VCaP (cell line): ENCODE measurements at regions not wholly inside any gene's neighbourhood (a gene's known extent, or its start where the extent isn't known, plus 50 kb on each side); places are given as distances from the start of the nearest gene placed in this dataset.

Experiments
- H3K27ac ChIP-seq: fragments of 450-650 bp; 2 replicates; pipeline ENCODE4 v1.5.1; 2017
- TF ChIP-seq, protein P1 (sequence below): fragments of 450-650 bp; conservative IDR thresholded peaks from 2 replicates; pipeline ENCODE4 v1.5.1; 2017; ENCODE audit warnings: mild to moderate bottlenecking, moderate library complexity

DNA sequence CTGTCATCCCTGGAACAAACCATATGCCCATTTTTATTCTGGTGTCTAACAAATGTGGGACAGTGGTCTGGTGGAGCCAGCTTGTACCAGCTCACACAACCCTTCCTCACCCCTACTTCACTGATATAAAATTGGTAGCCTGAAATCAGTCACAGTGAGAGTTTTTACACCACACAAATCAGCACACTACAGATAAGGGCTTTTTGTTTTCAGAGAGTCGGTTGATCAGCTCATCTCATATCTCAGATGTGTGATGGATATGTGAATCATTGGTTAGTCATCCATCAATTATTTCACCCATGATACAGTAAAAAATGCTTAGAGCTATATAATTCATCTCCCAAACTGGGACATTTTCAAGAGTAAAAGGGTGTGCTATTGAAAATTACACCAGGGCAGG, 529.2 kb downstream of the EBF1 start:
- no peak overlapping the region for H3K27ac ChIP-seq
- TF ChIP-seq, protein P1, sequence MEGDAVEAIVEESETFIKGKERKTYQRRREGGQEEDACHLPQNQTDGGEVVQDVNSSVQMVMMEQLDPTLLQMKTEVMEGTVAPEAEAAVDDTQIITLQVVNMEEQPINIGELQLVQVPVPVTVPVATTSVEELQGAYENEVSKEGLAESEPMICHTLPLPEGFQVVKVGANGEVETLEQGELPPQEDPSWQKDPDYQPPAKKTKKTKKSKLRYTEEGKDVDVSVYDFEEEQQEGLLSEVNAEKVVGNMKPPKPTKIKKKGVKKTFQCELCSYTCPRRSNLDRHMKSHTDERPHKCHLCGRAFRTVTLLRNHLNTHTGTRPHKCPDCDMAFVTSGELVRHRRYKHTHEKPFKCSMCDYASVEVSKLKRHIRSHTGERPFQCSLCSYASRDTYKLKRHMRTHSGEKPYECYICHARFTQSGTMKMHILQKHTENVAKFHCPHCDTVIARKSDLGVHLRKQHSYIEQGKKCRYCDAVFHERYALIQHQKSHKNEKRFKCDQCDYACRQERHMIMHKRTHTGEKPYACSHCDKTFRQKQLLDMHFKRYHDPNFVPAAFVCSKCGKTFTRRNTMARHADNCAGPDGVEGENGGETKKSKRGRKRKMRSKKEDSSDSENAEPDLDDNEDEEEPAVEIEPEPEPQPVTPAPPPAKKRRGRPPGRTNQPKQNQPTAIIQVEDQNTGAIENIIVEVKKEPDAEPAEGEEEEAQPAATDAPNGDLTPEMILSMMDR = no peak

DNA sequence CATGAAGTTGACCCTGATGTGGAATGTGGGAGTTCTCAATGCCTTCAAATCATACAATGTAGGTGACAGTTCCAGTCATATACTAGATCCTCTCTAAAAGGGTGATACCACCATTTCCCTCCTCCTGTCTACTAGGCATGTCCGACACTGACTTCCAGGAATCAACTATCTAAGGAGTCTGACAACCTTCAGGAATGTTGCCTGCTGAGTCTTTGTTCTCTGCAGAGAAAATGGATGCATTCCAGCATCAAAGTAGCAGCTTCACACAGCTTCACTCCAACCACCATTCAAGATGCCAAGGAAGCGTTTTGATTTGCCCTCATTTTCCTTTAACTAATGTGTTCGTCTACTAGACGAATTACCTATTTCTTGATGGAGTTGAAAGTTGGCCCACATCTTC, 530.2 kb downstream of the EBF1 start:
- TF ChIP-seq, protein P1 = no peak
- no peak overlapping the region for H3K27ac ChIP-seq

DNA sequence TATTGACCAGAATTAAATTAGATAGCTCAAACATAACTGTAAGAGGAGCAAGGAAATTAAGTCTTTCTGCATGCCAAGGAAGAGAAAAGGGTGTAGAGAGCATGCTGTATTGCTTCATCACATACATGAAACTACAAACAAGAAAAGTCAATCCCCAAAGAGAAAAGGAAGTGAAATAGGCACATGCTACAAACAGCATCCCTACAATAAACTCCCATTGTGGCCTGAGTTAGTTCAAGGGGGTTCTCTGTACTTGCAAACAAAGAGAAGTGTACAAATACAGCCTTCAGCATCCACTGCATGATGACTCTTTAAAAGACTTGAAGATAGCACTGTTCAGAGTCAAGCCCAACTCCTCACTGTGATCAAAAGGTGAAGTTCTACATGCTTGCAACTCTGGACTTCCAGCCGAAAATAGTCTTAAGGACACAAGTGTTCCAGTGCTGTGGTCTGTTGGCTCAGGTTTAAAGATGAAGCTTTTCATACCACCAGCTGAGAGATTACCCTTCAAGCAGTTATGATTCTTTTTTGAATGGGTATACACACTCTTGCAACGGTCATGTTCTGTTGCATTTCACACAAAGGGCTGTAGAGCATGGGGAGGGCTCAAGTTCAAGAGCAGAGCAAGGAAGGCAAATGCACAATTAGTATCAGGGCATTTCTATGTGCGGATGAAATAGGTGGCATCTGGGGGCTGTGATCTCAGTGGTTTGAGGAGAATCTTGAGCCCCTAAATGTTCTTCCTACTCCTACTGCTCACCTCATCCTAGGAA, 534.5 kb downstream of the EBF1 start:
- TF ChIP-seq, protein P1 = no peak
- no peak overlapping the region for H3K27ac ChIP-seq

DNA sequence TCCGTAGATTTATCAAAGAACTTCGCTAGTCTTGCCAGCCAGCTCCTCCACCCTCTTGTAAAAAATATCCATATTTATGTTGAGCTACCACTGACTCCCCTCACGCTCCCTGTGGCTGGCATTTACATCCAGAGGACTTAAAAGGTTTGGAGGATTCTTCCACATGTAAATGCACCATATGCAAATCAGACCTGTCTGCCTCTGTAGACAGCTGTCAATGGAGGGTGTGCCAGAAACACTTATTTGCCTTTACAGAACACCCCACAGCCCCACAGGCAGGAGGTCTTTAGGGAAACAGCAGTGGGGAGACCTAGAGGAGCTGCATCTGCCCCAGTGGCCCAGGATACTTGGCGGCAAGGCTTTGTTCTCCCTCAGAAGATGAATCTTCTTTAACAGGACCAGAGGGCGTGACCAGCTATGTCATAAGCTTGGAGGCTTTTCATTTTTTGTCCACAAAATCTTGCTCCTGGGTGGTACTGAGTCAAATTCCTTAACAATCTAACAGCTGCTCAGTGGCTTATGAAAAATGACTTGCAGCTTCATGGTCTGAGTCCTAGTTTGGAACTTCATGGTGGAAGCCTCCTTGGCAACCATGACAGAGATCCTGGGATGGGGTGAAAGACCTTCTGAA, 535.8 kb downstream of the EBF1 start:
- TF ChIP-seq, protein P1 = no peak
- no peak overlapping the region for H3K27ac ChIP-seq

DNA sequence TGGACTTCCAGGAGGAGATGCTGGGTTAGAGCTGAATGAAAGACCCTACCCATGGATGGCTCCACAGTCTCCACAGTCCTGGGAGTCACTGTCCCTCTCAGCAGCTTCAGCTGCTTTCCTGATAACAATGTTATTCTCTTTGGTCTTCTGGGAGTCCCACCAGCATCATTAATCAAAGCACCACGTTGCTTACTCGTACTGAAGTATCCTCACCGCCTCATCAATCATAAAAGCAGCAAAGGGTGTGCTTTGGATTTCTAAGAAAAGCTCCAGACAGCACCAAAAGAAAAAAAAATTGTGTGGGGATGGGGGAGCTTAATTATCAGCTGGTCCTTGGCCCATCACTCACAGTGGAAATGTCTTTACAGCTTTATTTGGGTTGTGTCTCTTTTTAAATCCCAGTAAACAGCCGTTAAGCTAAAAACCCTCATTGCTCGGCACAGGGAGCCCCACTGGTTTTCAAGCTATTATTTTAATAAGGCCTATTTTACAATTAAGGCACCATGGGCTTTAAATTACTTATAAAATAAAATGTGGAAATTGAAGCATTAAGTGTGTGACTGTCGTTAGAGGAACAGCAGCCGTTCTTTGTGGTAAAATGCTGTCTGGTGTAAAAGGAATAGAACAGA, 538.0 kb downstream of the EBF1 start:
- H3K27ac ChIP-seq = no peak overlapping the region
- TF ChIP-seq, protein P1 = no peak

DNA sequence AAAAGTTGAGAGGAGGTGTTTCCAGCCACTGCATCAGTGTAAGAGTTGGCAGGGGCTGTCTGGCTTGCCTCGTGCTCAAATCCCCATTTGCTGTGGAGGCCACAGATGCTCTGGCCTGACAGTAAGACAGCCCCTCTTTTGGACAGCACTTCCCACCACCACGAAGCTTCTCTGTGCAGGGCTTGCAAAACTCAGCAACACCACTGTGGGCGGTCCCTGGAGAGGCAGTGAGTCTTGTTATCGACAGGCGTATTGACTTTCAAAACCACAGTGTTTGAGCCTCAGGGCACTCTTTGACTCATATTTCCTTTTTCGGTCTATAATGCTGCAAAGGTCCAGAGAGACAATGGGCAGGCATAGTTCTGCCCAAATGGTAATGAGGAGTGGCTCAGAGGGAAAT, 539.5 kb downstream of the EBF1 start:
- H3K27ac ChIP-seq = no peak overlapping the region
- TF ChIP-seq, protein P1 = no peak

DNA sequence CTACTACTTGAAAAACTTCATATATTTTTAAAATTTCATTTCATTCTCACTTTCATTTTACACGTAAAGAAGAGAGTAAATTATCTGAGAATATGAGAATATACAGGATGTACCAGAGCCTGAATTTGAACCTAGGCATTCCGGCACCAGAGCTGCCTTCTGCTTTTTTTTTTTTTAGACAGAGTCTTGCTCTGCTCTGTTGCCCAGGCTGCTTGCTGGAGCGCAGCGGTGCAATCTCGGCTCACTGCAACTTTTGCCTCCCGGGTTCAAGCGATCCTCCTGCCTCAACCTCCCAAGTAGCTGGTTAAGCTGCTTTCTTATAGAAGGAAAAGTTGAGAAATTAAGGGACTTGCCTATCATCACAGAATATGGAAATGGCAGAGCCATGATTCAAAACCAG, 540.1 kb downstream of the EBF1 start:
- no peak overlapping the region for H3K27ac ChIP-seq
- TF ChIP-seq, protein P1 = no peak
